NCI-H2196 (cell line): ENCODE measurements at regions not wholly inside any gene's neighbourhood (a gene's known extent, or its start where the extent isn't known, plus 50 kb on each side); places are given as distances from the start of the nearest gene placed in this dataset.
"Not testable (repeated sequence)": the region's sequence is repeated elsewhere in the genome, so short reads cannot be mapped to it uniquely, and the experiment has no call there.

Source experiments
- DNase-seq: peaks from one replicate; lab custom pipeline; 2025; ENCODE audit not compliant: unreplicated experiment; lab: John Stamatoyannopoulos, UW

- no peak for DNase-seq
Measured at GRCh38 chr16:9014389-9014788, 50.7 kb upstream of the USP7 start.

DNA sequence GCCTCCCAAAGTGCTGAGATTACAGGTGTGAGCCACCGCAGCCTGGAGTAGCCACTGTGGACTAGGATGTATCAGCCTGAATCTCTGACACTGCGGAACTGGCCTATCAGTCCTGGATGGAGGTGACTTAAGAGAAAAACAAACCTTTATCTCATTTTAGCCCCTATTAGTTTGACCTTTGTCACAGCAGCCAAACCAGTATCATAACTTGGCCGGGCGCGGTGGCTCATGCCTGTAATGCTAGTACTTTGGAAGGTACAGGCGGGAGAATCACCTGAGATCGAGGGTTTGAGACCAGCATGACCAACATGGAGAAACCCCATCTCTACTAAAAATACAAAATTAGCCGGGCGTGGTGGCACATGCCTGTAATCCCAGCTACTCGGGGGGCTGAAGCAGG is 51.8 kb upstream of the USP7 start:
- no peak for DNase-seq

- DNase-seq, result not testable (repeated sequence)
Measured at GRCh38 chr16:9016005-9016404, 52.3 kb upstream of the USP7 start.

GRCh38 chr16:9016824-9017223 is 53.1 kb upstream of the USP7 start:
- no peak for DNase-seq

DNA sequence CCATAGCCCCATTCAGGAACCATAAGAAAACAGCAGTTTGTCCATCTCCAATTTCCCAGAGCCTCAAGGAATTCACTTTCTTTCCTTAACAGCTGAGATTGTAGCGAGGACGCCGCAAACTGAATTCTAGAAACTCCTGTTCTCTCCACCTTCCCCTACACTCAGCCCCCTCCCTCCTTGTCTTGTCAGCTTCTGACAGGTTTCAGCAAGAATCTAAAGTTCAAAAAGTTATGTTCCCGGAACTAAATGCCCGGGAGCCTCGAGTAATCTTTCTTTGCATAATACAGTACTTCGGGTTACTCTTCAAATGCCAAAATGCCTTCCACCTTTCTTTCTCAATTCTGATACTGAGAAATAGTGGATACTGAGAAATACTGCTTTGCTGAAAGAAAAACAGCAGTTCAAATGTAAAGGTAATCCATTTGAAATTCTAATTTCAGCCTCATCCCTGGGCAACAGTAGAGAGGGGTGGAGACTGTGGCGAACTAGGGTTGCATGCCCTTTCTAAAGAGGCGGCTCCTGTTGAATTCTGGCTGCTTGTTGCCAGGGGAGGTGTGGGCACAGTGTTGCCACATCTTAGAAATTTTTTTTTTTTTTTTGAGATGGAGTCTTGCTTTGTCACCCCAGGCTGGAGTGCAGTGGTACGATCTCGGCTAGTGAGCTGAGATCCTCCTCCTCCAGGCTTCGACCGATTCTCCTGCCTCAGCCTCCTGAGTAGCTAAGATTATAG is 63.5 kb upstream of the USP7 start:
- no peak for DNase-seq

DNA sequence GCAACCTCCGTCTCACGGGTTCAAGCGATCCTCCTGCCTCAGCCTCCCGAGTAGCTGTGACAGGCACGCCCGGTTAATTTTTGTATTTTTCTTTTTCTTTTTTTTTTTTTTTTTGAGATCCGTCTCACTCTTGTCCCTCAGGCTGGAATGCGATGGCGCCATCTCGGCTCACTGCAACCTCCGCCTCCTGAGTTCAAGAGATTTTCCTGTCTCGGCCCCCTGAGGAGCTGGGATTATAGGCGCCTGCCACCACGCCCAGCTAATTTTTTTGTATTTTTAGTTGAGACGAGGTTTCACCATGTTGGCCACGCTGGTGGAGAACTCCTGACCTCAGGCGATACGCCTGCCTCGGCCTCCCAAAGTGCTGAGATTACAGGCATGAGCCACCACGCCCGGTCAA is 63.0 kb upstream of the HAPSTR1 start:
- DNase-seq, result not testable (repeated sequence)

- DNase-seq, result no peak
Measured at GRCh38 chr16:9031107-9031506, 60.3 kb upstream of the HAPSTR1 start.

DNA sequence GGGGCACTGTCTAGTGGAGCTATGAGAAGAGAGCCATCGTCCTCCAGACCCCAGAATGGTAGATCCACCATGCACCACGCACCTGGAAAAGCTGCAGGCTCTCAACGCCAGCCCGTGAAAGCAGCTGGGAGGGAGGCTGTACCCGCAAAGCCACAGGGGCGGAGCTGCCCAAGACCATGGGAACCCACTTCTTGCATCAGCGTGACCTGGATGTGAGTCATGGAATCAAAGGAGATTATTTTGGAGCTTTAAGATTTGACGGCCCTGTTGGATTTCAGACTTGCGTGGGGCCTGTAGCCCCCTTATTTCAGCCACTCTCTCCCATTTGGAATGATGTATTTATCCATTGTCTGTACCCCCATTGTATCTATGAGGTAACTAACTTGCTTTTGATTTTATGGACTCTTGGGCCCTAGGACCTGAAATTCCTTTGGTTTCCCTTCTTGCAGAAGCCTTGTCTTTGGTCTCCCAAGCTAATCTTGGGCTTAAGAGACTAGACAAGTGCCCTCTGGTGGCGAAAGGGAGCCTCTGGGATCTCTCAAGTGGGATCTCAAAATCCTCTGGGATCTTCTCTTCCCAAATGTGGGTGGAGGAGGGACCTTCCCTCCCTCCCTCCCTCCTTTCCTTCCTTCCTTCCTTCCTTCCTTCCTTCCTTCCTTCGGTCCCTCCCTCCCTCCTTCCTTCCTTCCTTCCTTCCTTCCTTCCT is 58.2 kb upstream of the HAPSTR1 start:
- DNase-seq, result peak; percentile 49

GRCh38 chr16:9034056-9034455 is 57.4 kb upstream of the HAPSTR1 start:
- no peak for DNase-seq

DNA sequence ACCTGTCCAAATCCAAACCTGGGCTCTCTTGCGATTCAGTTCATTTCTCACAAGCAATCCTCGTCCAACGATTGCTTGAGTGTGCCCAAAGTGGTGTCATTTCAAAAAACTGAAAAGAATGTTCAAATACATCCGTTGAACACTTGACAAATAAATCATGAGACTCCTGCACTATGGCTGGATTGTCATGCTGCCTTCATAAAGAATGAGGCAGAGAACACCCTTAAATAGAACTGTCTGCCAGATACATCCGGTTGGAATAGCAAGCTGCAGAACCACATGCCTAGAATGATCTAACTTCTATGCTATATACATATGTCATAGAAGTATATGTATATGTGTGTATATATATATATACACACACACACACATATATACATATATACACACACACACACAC is 55.4 kb upstream of the HAPSTR1 start:
- DNase-seq, result no peak

GRCh38 chr16:9039210-9039609 is 52.2 kb upstream of the HAPSTR1 start:
- no peak for DNase-seq

- DNase-seq, result no peak
Measured at GRCh38 chr16:9040800-9041412, 50.5 kb upstream of the HAPSTR1 start.
